ENCODE measurements at regions not wholly inside any gene's neighbourhood (a gene's known extent, or its start where the extent isn't known, plus 50 kb on each side); places are given as distances from the start of the nearest gene placed in this dataset.

GRCh38 chr4:78662658-78663057 is 111.1 kb downstream of the ANXA3 start:
- TF ChIP-seq EZH2phosphoT487 (IDR thresholded peaks at IDR 0.05; ENCODE audit: borderline replicate concordance, low read length) (no peak), CTCF (conservative IDR thresholded peaks at IDR 0.05; ENCODE audit: low read depth, low read length) (no peak)
